Fibroblast of lung (primary cell): ENCODE measurements at regions not wholly inside any gene's neighbourhood (a gene's known extent, or its start where the extent isn't known, plus 50 kb on each side); places are given as distances from the start of the nearest gene placed in this dataset.

Source experiments
- DNase-seq, 2 donors: peaks; one replicate each; pipeline versions ENCODE4 v3.0.0 to v3.0.0-alpha.2; 2010; ENCODE audit warnings: low read depth in 2 of 2
- H2AFZ ChIP-seq: 2 replicates; pipeline ENCODE4 v1.5.1; 2012; ENCODE audit warnings: low read length, control low read depth, inconsistent platforms
- H3K27ac ChIP-seq: 2 replicates; pipeline ENCODE4 v1.5.1; 2011; ENCODE audit warnings: low read length, control low read depth; ENCODE audit not compliant: insufficient read depth
- H3K27me3 ChIP-seq: 2 replicates; pipeline ENCODE4 v1.5.1; 2011; ENCODE audit warnings: mild to moderate bottlenecking, low read length; ENCODE audit not compliant: control insufficient read depth, insufficient read depth
- H3K36me3 ChIP-seq: 2 replicates; pipeline ENCODE4 v1.5.1; 2011; ENCODE audit warnings: low read length; ENCODE audit not compliant: control insufficient read depth, insufficient read depth
- H3K4me1 ChIP-seq: 2 replicates; pipeline ENCODE4 v1.5.1; 2011; ENCODE audit warnings: low read length; ENCODE audit not compliant: control insufficient read depth, insufficient read depth; ENCODE audit errors: extremely low read depth
- H3K4me2 ChIP-seq: 2 replicates; pipeline ENCODE4 v1.5.1; 2011; ENCODE audit warnings: low read length, control low read depth; ENCODE audit not compliant: insufficient read depth; ENCODE audit errors: extremely low read depth
- H3K4me3 ChIP-seq, 4 experiments: fragments of 200-600 bp in 1 of 4; sonication (generic) in 1 of 4; replicated peaks in 1 of 4; 2 replicates each; pipeline ENCODE4 v1.5.1; 2011 to 2016; ENCODE audit warnings: low read length in 4 of 4, low read depth in 3 of 4, mild to moderate bottlenecking in 3 of 4, control low read depth in 2 of 4, inconsistent platforms in 1 of 4, mixed read lengths in 1 of 4; ENCODE audit not compliant: insufficient read depth in 1 of 4; ENCODE audit errors: control extremely low read depth in 1 of 4
- H3K79me2 ChIP-seq: 2 replicates; pipeline ENCODE4 v1.5.1; 2012; ENCODE audit warnings: mild to moderate bottlenecking, low read length, inconsistent platforms; ENCODE audit not compliant: control insufficient read depth, insufficient read depth
- H3K9ac ChIP-seq: 2 replicates; pipeline ENCODE4 v1.5.1; 2011; ENCODE audit warnings: mild to moderate bottlenecking, low read length, control low read depth; ENCODE audit not compliant: insufficient read depth
- H3K9me3 ChIP-seq: 2 replicates; pipeline ENCODE4 v1.5.1; 2012; ENCODE audit warnings: low read depth, low read length; ENCODE audit not compliant: control insufficient read depth, insufficient read depth
- H4K20me1 ChIP-seq: 2 replicates; pipeline ENCODE4 v1.5.1; 2011; ENCODE audit warnings: low read length; ENCODE audit not compliant: control insufficient read depth, insufficient read depth; ENCODE audit errors: extremely low read depth
- CTCF ChIP-seq, 2 donors: IDR thresholded peaks in 1 of 2; conservative IDR thresholded peaks in 1 of 2; 1 replicate in 1 of 2; 2 replicates in 1 of 2; pipeline ENCODE4 v1.5.1; 2011 to 2012; ENCODE audit warnings: low read length in 2 of 2, control low read depth in 1 of 2, inconsistent platforms in 1 of 2, low read depth in 1 of 2, mild to moderate bottlenecking in 1 of 2
- EZH2 ChIP-seq: IDR thresholded peaks from 2 replicates; pipeline ENCODE4 v1.5.1; 2012; ENCODE audit warnings: low read length, control low read depth, mild to moderate bottlenecking; ENCODE audit errors: missing control alignments

- H3K9ac ChIP-seq, result no peak overlapping the region
- H3K4me2 ChIP-seq, result no peak overlapping the region
- H3K27me3 ChIP-seq, result no peaks in the 10 kb centered on the region
- no peak overlapping the region for H3K27ac ChIP-seq
- peak in 1 of 2 donors; percentile 50 for DNase-seq
- no peak overlapping the region for H2AFZ ChIP-seq
- H3K79me2 ChIP-seq, result no peaks in the 10 kb centered on the region
- TF ChIP-seq CTCF (conservative IDR thresholded peaks at IDR 0.05 in 1 of 2, IDR thresholded peaks at IDR 0.05 in 1 of 2; ENCODE audit: low read depth in 1 of 2, low read length in 2 of 2) (no peak), EZH2 (no peak)
- no peaks in the 10 kb centered on the region for H3K36me3 ChIP-seq
- H3K4me3 ChIP-seq, result no peak overlapping the region
- peaks cover 10% of the 10 kb centered on the region for H3K4me1 ChIP-seq
- H3K9me3 ChIP-seq, result no peaks in the 10 kb centered on the region
- H4K20me1 ChIP-seq, result no peaks in the 10 kb centered on the region
Observed at GRCh38 chr9:115237385-115237998, 119.5 kb upstream of the TNC start.

- H3K27ac ChIP-seq, result no peak overlapping the region
- no peak overlapping the region for H2AFZ ChIP-seq
- no peaks in the 10 kb centered on the region for H3K9me3 ChIP-seq
- H3K9ac ChIP-seq, result no peak overlapping the region
- H3K27me3 ChIP-seq, result no peaks in the 10 kb centered on the region
- DNase-seq, result peak in 1 of 2 donors; percentile 43
- H3K4me2 ChIP-seq, result no peak overlapping the region
- no peaks in the 10 kb centered on the region for H3K4me1 ChIP-seq
- no peaks in the 10 kb centered on the region for H3K36me3 ChIP-seq
- no peaks in the 10 kb centered on the region for H4K20me1 ChIP-seq
- no peak overlapping the region for H3K4me3 ChIP-seq
- H3K79me2 ChIP-seq, result no peaks in the 10 kb centered on the region
- TF ChIP-seq CTCF (conservative IDR thresholded peaks at IDR 0.05 in 1 of 2, IDR thresholded peaks at IDR 0.05 in 1 of 2; ENCODE audit: low read depth in 1 of 2, low read length in 2 of 2) (no peak), EZH2 (no peak)
Observed at GRCh38 chr9:115240676-115241075, 122.7 kb upstream of the TNC start.

GRCh38 chr9:115241641-115242040 lies 123.7 kb upstream of the TNC start:
- no peak for DNase-seq
- Histone ChIP-seq H3K27ac (no peak overlapping the region), H3K9me3 (no peaks in the 10 kb centered on the region), H3K9ac (no peak overlapping the region), H3K4me1 (no peaks in the 10 kb centered on the region), H3K4me2 (no peak overlapping the region), H3K27me3 (no peaks in the 10 kb centered on the region), H3K79me2 (no peaks in the 10 kb centered on the region), H3K36me3 (no peaks in the 10 kb centered on the region), H2AFZ (no peak overlapping the region), H3K4me3 (no peak overlapping the region), H4K20me1 (no peaks in the 10 kb centered on the region)
- TF ChIP-seq EZH2 (no peak), CTCF (conservative IDR thresholded peaks at IDR 0.05 in 1 of 2, IDR thresholded peaks at IDR 0.05 in 1 of 2; ENCODE audit: low read depth in 1 of 2, low read length in 2 of 2) (no peak)
